ENCODE measurements at regions not wholly inside any gene's neighbourhood (a gene's known extent, or its start where the extent isn't known, plus 50 kb on each side); places are given as distances from the start of the nearest gene placed in this dataset.
"Not testable (repeated sequence)": the region's sequence is repeated elsewhere in the genome, so short reads cannot be mapped to it uniquely, and the experiment has no call there.

GRCh38 chr3:184455991-184456390 lies 76.1 kb downstream of the CHRD start:
- no peak overlapping the region for H3K4me3 ChIP-seq
- no peaks in the 10 kb centered on the region for H3K27me3 ChIP-seq
- H3K36me3 ChIP-seq: no peaks in the 10 kb centered on the region
- no peak for TF ChIP-seq CTCF (IDR thresholded peaks at IDR 0.05)
- DNase-seq (no peak), ATAC-seq (no peak)
- no peaks in the 10 kb centered on the region for H3K4me1 ChIP-seq
- H3K9me3 ChIP-seq: no peaks in the 10 kb centered on the region
- WGBS (ENCODE audit: insufficient coverage, low coverage, low lambda C conversion rate, missing lambda C conversion rate): 86% methylated on average over 2 of the region's 3 CpGs
- no peak overlapping the region for H3K27ac ChIP-seq
- intact Hi-C loops (cut with DNase I): no loop called here

- intact Hi-C loops (cut with DNase I): no loop called here
- DNase-seq (no peak), ATAC-seq (no peak)
- H3K9me3 ChIP-seq: no peaks in the 10 kb centered on the region
- no peak overlapping the region for H3K27ac ChIP-seq
- no peaks in the 10 kb centered on the region for H3K4me1 ChIP-seq
- WGBS (ENCODE audit: insufficient coverage, low coverage, low lambda C conversion rate, missing lambda C conversion rate): 44% methylated on average over 4 of the region's 4 CpGs
- no peak overlapping the region for H3K4me3 ChIP-seq
- no peak for TF ChIP-seq POLR2A (IDR thresholded peaks at IDR 0.05)
- no peak for TF ChIP-seq CTCF (IDR thresholded peaks at IDR 0.05)
- H3K27me3 ChIP-seq: no peaks in the 10 kb centered on the region
- no peaks in the 10 kb centered on the region for H3K36me3 ChIP-seq
Measured at GRCh38 chr3:184456476-184456875, 76.6 kb downstream of the CHRD start.

- Histone ChIP-seq H3K4me1 (no peaks in the 10 kb centered on the region), H3K9me3 (no peaks in the 10 kb centered on the region), H3K36me3 (no peaks in the 10 kb centered on the region), H3K27me3 (no peaks in the 10 kb centered on the region), H3K27ac (no peak overlapping the region), H3K4me3 (no peak overlapping the region)
- ATAC-seq (no peak), DNase-seq (no peak)
- intact Hi-C loops (cut with DNase I): no loop called here
- WGBS (ENCODE audit: insufficient coverage, low coverage, low lambda C conversion rate, missing lambda C conversion rate): no CpG with 5 or more reads among the region's 1 CpG
- TF ChIP-seq CTCF (IDR thresholded peaks at IDR 0.05) (no peak), POLR2A (IDR thresholded peaks at IDR 0.05) (no peak)
Measured at GRCh38 chr3:184457329-184457728, 77.5 kb downstream of the CHRD start.

- H3K9me3 ChIP-seq; intact Hi-C loops (cut with DNase I); H3K27ac ChIP-seq; H3K36me3 ChIP-seq; H3K4me1 ChIP-seq; DNase-seq; ATAC-seq; H3K4me3 ChIP-seq; H3K27me3 ChIP-seq: not testable (repeated sequence)
- WGBS (ENCODE audit: insufficient coverage, low coverage, low lambda C conversion rate, missing lambda C conversion rate): 83% methylated on average over 7 of the region's 7 CpGs
Measured at GRCh38 chr3:184457784-184458377, 78.0 kb downstream of the CHRD start.

GRCh38 chr3:184459355-184459754 lies 79.5 kb downstream of the CHRD start:
- ATAC-seq (peak; percentile 11 to 81 (median 52)), DNase-seq (no peak)
- no peaks in the 10 kb centered on the region for H3K27me3 ChIP-seq
- no peak for TF ChIP-seq POLR2A (IDR thresholded peaks at IDR 0.05)
- TF ChIP-seq CTCF (IDR thresholded peaks at IDR 0.05): no peak
- H3K27ac ChIP-seq: no peak overlapping the region
- no peaks in the 10 kb centered on the region for H3K4me1 ChIP-seq
- no peaks in the 10 kb centered on the region for H3K9me3 ChIP-seq
- intact Hi-C loops (cut with DNase I): no loop called here
- no peak overlapping the region for H3K4me3 ChIP-seq
- H3K36me3 ChIP-seq: no peaks in the 10 kb centered on the region
- 24% methylated on average over 3 of the region's 4 CpGs for WGBS (ENCODE audit: insufficient coverage, low coverage, low lambda C conversion rate, missing lambda C conversion rate)
